PC-3 (cell line): ENCODE measurements at regions not wholly inside any gene's neighbourhood (a gene's known extent, or its start where the extent isn't known, plus 50 kb on each side); places are given as distances from the start of the nearest gene placed in this dataset.

Experiments used
- CTCF ChIP-seq: fragments of 300-600 bp; sonication (generic); conservative IDR thresholded peaks from 2 replicates; pipeline ENCODE4 v1.5.1; 2017; ENCODE audit warnings: antibody characterized with exemption, low read depth, mild to moderate bottlenecking, low read length
- EZH2 ChIP-seq: fragments of 300-600 bp; sonication (generic); IDR thresholded peaks from one replicate; pipeline ENCODE4 v1.6.1; 2017; ENCODE audit warnings: antibody characterized with exemption, mild to moderate bottlenecking, low read length; ENCODE audit not compliant: unreplicated experiment

GRCh38 chr5:167167191-167167795, 1124.2 kb upstream of the WWC1 start:
- no peak for TF ChIP-seq CTCF
- no peak for TF ChIP-seq EZH2
